GM21737 (cell line): ENCODE measurements at regions not wholly inside any gene's neighbourhood (a gene's known extent, or its start where the extent isn't known, plus 50 kb on each side); places are given as distances from the start of the nearest gene placed in this dataset.
"Not testable (repeated sequence)": the region's sequence is repeated elsewhere in the genome, so short reads cannot be mapped to it uniquely, and the experiment has no call there.

Experiments
- ATAC-seq: cut with Tn5 transposase; IDR thresholded peaks from one replicate; pipeline ENCODE4 v1.9.1; 2021; ENCODE audit warnings: mild to moderate bottlenecking, moderate library complexity; ENCODE audit not compliant: unreplicated experiment

DNA sequence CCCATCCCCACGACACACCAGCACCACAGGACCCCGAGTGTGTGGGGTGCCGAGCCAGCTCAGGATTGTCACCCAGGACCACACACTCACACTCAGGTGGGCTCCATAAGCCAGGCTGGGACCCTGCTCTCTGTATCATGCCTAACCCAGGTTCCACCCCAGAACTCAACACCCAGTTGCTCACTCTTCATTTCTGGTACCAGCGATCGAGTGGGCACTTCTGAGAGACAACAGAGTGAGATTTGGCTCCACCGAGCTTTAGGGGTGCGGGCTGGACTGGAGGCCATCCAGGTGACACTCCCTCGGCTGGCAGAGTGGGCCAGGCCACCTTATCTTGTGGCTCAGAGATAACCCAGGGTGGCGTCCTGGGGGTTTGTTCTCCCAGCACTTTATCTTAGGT, 1323.8 kb downstream of the BRD1 start:
- ATAC-seq = no peak

DNA sequence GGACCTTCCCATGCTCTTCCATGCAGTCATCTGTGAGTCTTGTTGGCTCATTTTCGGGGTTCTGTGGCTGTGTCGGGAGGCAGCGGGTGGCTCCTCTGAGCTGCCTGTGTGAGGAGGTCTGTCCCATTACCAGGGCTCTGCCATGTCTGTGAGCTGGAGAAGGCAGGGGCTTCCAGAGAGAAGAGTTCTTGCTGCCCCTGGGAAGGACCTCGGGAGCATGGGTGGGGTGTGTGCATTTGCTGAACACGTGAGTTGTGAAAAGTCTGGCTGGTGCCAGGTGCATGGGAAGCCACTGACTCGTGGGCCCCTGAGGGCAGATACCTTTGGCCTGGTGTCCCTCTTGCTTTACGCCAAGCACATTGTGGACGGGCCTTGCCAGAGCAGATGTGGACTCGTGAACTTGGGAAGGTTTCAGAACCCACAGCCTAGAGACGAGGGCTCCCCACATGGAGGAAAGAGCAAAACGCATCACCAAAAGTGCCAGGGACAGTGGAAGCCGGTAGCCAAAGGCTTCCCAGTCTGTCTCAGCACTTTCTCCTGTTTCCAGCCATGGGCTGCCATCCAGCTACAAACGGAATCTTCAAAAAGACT, 1324.5 kb downstream of the BRD1 start:
- no peak for ATAC-seq

DNA sequence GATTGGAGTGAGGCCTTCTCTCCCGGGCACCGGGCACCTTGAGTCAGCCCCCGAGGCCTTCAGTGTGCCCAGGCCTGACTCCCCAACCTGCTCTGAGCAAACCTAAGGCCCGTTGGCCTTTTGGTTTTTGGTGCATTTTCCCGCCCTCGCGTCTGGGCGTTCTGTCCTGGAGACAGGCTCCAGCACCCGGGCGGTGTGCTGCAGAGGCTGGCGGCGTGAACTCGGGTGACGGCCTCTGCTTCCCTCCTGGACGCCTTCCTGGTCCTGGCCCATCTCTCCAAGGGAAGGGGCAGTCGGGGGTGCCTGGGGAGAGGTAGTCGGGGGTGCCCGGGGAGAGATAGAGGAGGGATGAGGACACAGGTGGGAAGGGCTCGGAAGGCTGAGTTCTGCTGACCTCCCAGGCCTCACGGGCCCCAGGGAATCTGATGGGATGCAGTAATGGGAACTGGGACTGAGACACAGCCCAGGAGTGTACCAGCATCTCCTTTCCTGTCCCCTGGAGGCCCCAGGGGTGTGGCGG, 1326.4 kb downstream of the BRD1 start:
- no peak for ATAC-seq

DNA sequence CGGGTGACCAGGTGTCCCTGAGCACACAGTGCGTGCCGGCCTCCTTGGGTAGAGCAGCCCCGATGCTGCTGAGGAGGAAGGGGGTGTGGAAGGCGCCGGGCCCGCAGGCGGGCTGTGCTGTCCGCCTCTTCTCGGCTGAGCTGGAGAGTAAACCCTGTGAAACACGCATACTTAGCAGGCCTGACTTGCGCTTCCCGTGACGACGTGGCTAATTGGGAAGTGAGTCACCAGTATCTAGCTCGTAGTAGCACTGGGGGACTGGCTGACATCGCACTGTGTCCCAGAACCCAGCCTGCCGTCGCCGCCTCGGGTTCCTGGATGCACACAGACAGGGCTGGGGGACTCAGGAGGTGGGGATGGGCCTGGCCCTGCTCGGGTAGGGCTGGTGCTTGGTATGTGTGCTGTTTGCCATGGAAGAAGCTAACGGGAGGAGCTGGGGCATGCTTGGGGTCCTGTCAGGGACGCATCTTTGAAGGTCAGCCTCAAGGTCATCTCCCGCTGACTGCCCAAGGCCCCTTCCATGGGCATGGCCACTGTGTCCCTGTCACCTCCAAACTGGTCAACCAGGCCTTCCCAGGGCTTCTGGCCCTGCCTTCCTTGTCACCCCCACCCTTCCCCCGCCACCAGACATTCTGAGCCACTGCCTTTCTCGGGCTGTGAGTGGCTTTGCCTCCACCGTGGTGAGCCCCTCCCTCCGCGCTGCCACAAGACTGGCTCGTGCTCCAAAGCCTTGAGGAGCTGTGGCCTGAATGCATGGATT, 1327.0 kb downstream of the BRD1 start:
- ATAC-seq = no peak

DNA sequence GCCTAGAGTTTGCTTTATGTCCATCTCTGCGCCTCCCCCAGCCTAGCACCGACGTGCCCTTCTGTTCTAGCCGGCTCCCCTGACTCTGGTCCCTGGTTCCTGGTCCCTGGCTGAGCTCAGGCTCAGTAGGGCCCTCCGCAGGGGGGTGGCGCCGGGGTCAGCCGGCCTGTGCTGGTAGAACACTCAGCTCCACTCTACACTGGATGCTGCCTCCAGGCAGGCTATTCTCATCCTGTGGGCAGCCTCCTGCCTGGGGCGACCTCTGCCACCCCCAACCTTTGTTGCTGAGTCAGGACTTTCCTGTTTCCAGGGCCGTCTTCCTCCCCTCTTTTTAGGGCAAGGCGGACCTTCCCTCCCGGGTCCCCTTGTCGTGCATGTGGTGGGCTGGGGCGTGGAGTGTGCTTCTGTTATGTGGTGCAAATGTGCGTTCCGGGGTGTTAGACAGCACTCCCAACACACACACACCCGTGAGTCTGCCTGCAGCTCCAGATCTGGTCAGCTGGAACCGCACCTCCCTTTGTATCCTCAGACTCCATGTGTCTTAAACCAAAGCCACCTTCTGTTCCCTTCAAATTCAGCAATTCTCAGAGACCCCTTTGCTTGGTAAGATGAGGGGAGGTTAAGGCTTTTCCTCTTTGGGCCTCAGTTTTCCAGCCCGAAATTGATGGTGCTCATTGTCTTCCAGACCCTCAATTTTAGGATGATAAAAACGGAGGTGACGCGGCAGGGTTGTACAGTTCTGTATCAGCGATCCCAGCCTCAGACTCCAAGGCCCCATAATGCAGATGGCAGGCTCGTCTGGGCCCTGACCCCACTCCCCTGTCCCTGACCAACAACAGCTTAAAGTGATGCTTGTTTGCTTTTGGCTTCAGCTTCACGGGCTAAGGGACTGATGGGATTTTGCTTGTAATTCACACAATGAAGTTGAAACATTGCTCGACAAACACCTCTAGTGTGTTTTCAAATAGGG, 1327.9 kb downstream of the BRD1 start:
- no peak for ATAC-seq

DNA sequence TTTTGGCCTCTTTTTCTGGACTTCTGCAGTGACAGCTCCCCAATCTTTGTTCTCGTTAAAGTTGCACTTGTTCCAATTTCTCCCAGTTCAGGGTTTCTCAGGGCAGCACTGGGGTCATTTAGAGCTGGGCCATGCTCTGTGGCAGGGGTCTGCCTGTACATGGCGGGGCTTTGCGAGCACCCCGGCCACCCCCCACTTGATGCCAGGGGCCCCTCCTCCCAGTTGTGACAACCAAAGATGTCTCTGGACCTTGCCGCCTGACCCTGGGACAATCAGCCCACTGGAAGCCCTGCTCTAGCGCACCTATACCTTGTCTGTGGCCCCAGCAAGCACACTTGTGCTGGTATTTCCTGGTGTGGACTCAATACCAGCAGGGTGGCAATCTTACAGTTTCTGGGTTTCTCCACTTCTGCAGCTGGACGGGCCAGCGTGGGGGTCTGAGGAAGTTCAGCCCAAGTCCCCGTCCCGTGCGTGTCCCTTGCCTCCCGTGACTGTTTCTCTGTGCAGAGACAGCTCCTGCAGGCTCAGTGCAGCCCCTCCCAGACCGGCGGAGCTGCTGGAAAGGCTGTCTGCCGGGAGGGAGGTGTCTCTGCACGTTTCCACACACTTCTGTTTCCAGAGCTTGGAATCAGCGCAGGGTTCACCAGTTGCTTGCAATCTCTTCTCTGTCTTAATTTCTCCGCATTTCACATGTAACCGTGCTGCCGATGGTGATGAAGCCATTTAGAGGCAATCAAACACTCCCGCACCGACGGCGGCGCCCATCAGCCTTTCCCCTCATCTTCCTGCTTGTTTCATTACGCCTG, 1328.9 kb downstream of the BRD1 start:
- ATAC-seq = no peak

DNA sequence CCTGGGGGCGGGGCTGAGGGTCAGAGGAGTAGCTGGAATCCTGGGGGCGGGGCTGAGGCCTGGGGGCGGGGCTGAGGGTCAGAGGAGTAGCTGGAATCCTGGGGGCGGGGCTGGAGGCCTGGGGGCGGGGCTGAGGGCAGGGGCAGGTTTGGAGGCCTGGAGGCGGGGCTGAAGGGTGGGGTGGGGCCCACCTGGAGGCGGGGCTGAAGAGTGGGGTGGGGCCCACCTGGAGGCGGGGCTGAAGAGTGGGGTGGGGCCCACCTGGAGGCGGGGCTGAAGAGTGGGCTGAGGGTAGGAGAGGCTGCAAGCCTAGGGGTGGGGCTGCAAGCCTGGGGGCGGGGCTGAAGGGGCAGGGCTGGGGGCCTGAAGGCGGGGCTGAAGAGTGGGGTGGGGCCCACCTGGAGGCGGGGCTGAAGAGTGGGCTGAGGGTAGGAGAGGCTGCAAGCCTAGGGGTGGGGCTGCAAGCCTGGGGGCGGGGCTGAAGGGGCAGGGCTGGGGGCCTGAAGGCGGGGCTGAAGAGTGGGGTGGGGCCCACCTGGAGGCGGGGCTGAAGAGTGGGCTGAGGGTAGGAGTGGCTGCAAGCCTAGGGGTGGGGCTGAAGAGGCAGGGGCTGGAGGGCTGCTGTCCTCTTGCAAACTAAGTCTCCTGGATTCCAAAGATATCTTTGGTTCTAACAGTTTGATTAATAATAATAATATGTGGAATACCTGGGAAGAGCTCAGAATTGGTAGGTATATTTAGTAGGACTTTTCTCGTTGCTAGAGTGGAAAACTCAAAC, 1329.7 kb downstream of the BRD1 start:
- not testable (repeated sequence) for ATAC-seq

DNA sequence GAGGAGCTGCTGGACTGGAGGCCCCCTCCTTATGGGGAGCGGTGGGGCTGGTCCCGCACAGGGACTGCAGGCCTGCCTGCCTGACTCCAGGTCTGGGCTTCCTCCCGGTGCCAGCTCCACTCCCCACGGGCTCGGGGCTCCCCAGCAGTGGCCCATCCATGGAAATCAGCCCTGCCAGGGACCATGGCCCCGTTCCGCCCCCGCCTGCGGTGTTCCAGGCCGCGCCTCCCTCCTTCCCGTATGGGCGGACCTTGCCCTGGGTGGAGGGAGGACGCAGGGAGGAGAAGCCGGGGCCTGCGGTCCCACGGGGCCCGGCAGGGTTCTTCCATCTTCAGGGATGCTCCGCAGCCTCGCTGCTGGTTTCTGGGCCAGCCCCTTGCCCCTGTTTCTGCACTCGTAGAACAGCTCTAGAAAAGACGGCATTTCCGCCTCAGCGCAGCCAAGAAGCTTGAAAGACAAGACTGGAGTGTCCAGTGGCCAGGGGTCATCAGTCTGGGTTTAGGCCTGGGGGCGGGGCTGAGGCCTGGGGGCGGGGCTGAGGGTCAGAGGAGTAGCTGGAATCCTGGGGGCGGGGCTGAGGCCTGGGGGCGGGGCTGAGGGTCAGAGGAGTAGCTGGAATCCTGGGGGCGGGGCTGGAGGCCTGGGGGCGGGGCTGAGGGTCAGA, 1330.6 kb downstream of the BRD1 start:
- ATAC-seq = no peak

DNA sequence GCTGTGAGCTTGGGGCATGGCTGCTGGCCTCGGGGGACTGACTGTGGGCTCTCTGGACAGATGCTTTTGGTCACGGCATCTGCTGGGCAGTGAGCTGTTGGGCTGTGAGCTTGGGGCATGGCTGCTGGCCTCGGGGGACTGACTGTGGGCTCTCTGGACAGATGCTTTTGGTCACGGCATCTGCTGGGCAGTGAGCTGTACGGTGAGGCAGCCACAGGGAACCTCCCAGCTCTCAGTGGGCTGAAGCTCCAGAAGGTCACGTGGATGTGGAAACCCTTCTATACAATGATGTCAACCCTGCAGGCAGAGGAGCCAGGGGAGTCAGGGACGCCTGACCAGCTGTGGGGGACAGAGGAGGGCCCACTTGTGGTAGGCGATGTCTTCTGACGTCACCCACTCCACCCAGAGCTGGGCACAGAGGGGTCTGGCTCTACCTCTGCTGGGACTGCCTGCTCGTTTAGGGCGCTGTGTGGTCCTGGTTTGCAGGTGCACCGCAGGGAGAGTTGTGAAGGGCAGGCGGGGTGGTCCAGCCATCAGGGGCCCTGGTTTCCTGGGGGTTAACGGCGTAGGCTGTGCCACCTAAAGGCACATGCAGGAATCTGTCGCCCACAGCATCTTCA, 1331.3 kb downstream of the BRD1 start:
- no peak for ATAC-seq

DNA sequence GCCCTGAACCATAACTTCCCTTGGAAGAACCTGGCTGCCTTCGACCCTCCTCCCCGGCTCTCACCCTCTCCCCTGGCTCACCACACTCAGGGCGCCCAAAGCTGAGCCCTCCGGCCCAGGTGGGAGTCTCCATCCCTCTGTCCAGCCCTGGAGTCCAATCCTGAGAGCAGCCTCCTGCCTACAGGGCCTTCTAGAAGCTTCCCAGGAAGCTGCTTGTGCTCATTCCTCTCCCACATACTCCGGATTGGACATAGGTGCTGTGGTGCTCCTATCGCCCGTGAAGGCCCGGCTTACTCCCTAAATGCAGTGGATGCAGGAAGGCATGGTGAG, 1332.0 kb downstream of the BRD1 start:
- no peak for ATAC-seq

DNA sequence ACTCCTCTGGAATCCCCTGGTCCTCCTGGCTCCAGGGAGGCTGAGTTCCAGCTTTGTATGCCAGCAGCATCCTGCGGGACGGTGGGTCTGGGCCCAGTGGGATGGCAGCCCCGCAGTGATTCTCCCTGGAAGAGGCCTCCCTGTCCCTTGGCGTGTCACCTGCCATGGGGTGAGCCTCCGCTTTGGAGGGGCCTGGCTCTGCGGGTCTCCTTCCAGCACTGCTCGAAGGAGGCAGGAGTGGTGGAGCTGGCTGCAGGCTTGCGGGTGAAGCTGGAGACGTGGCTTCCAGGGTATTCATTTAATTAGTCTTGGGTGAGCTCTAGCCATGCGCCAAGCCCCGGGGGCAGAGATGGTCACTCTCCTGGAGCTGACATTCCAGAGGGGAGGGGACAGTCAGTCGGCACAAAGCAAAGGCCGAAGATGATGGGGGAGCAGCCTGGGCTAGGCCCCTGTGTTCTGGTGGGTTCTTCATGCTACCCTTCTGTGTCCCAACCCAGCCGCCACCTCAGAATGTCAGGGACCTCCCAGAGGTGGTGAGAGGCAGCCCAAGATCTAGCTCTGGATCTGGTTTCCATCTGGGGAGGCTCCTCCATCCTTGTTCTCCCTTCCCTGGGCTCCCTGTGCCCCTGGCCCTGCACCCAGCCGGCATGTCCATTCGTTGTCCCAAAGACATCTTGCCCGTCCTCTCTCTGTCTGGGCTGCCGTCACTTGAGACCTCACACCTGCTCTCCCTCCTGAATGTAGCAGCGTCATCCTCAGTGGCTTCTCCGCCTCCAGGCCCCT, 1332.5 kb downstream of the BRD1 start:
- no peak for ATAC-seq

DNA sequence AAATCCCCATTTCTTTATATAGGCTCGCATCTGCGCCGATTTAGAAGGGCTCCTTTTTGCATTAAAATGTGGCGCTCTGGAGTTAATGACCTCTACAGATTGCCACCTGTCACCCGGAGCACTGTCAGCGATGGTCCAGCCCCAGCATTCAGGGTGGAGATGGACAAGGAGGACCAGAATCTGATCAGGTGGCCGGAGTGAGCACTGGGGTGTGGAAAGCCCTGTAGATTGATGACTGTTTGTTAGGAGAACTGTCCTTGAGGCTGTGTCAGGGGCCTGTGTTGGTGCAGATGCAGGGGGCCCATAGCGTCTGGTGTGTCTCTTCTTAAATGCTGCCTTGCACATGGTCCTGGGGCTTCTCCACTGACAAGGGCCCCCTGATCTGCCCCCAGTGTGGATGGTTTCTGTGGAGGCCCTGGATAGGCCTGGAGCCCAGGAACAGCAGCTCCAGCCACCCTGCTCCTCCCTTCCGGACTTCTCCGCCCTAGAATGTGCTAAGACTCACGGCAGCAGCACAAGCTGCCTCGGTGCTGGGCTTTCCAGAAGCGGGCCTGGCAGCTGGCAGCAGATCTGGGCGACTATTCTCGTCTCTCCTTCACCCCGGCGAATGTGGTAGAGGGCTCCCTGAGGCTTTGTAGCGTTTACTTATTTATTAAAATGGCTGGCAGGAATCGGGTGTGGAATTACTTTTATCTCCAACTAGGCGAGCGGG, 1333.3 kb downstream of the BRD1 start:
- ATAC-seq = no peak

DNA sequence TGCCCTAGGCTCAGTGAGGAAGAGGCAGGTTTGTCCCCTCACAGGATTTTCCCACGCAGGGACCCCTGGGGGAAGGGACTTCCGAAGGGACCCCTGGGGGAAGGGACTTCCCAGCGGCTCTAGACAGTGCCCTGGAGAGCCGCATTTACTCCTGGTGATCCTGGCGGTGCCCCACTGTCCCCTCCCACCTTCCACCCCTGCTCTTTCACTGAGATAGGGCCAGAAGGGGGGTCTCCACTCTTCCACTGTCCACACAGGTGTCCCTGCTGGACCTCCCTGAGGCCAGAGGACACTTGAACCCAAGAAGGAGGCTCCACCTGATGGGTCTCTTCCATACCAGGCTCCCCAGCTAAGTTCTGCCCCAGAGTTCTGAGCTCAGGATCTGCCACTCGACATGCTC, 1333.9 kb downstream of the BRD1 start:
- ATAC-seq = no peak

DNA sequence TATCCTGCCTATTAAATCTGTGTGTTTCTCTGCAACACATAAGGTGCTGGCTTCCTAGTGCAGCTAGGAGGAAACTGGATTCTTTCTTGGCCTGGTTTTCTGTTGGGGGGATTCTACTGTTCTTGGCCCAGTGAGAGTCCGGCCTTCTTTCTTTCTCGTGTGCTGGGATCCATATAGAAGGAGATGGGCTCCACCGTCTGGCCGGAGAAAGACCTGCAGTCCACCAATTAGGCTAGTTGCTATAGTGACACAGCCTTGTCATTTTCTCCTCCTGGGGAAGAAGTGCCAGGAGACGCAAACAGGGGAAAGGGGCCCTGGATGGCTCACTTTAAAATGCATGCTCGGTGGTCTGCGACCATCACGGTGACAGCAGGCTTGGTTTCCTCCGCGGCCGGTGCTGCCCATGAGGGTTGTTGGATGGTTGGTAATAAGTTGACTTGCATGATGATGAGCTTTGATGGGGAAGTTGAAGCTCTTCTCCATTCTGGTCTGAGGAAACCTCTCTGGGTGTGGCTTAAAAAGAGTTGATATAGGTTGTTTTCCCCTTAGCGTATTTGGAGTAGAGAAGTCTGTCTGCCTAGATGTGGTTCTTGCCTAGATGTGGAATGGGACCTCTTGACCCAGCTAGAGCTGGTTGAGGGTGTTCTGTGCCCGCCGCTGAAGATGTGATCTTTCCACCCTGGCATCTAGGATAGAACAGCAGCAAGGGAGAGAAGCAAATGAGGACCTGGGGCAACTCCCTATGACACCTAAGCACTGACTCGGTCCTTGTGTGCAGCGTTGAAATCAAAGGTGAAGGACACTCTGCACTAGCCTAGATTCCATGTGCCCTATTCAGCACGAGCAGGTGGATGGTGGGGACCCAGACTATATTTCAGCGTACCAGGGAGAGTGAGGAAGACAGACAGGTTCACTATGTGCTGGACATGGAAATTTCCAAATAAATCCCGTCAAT, 1335.0 kb downstream of the BRD1 start:
- ATAC-seq = no peak

DNA sequence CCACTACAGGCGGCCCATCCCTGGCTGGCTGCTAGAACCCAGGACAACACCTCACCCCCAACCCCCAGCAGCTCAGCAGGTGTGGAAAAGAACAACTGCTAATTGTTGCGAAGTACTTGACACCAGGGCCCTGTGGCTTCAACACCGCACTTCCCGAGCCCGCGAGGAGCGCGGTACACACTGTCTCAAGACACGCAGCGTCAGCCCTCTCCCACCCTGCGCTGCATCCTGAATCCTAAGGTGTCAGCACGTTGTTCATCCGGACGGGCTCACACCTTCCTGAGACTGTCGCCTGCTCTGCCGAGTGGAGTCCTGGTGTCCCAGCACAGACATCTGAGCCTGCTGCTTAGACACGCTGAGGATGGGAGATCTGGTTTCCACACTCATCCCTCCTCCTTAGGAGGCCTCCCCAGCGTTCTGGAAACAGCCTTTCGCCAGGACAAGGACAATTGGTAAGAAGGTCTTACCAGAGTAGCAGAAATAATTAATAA, 1336.2 kb downstream of the BRD1 start:
- ATAC-seq = no peak
